WTC11 (cell line): ENCODE measurements at regions not wholly inside any gene's neighbourhood (a gene's known extent, or its start where the extent isn't known, plus 50 kb on each side); places are given as distances from the start of the nearest gene placed in this dataset.

Experiments
- CBFB ChIP-seq: sonication (generic); formaldehyde crosslinking; IDR thresholded peaks from 2 replicates; pipeline ENCODE4 v1.8.1; 2022; ENCODE audit warnings: mild to moderate bottlenecking, low read depth, missing genetic modification reagents
- CREB1 ChIP-seq: sonication (generic); formaldehyde crosslinking; IDR thresholded peaks from 2 replicates; pipeline ENCODE4 v1.8.0; 2023; ENCODE audit warnings: mild to moderate bottlenecking, missing genetic modification reagents
- FOXJ3 ChIP-seq: sonication (generic); formaldehyde crosslinking; IDR thresholded peaks from 2 replicates; pipeline ENCODE4 v1.9.0; 2021; ENCODE audit warnings: missing genetic modification reagents, mild to moderate bottlenecking, borderline replicate concordance
- FOXP1 ChIP-seq: sonication (generic); formaldehyde crosslinking; IDR thresholded peaks from 2 replicates; pipeline ENCODE4 v1.8.0; 2022; ENCODE audit warnings: missing genetic modification reagents, mild to moderate bottlenecking, moderate library complexity, borderline replicate concordance
- MYBL2 ChIP-seq: sonication (generic); formaldehyde crosslinking; IDR thresholded peaks from 2 replicates; pipeline ENCODE4 v1.8.1; 2023; ENCODE audit warnings: mild to moderate bottlenecking, moderate library complexity, missing genetic modification reagents
- NFYB ChIP-seq: sonication (generic); formaldehyde crosslinking; conservative IDR thresholded peaks from 2 replicates; pipeline ENCODE4 v1.8.0; 2022; ENCODE audit warnings: low read depth, missing genetic modification reagents
- SP1 ChIP-seq: sonication (generic); formaldehyde crosslinking; conservative IDR thresholded peaks from 2 replicates; pipeline ENCODE4 v1.8.1; 2022; ENCODE audit warnings: missing genetic modification reagents
- TEAD4 ChIP-seq: sonication (generic); formaldehyde crosslinking; IDR thresholded peaks from 2 replicates; pipeline ENCODE4 v1.8.0; 2022; ENCODE audit warnings: mild to moderate bottlenecking, missing genetic modification reagents
- ZBTB21 ChIP-seq: sonication (generic); formaldehyde crosslinking; IDR thresholded peaks from 2 replicates; pipeline ENCODE4 v1.8.1; 2023; ENCODE audit warnings: mild to moderate bottlenecking, missing genetic modification reagents, borderline replicate concordance
- TF ChIP-seq, protein P1 (sequence below): fragments of 200-600 bp; IDR thresholded peaks from 2 replicates; pipeline ENCODE4 v1.8.0; 2022; ENCODE audit warnings: antibody characterized with exemption
- TF ChIP-seq, protein P2 (sequence below): sonication (generic); formaldehyde crosslinking; IDR thresholded peaks from 2 replicates; pipeline ENCODE4 v1.8.1; 2023; ENCODE audit warnings: mild to moderate bottlenecking, missing genetic modification reagents
- TF ChIP-seq, protein P3 (sequence below): sonication (generic); formaldehyde crosslinking; IDR thresholded peaks from 2 replicates; pipeline ENCODE4 v1.8.1; 2023; ENCODE audit warnings: mild to moderate bottlenecking, missing genetic modification reagents, borderline replicate concordance
- TF ChIP-seq, protein P4 (sequence below): sonication (generic); formaldehyde crosslinking; IDR thresholded peaks from 2 replicates; pipeline ENCODE4 v1.8.1; 2022; ENCODE audit warnings: low read depth, mild to moderate bottlenecking, moderate library complexity, missing genetic modification reagents, borderline replicate concordance
- TF ChIP-seq, protein P5 (sequence below): sonication (generic); formaldehyde crosslinking; IDR thresholded peaks from 2 replicates; pipeline ENCODE4 v1.8.0; 2023; ENCODE audit warnings: missing genetic modification reagents, mild to moderate bottlenecking, borderline replicate concordance

- TF ChIP-seq CREB1 (CRISPR knock-in tag), result no peak
- TF ChIP-seq, protein P1, sequence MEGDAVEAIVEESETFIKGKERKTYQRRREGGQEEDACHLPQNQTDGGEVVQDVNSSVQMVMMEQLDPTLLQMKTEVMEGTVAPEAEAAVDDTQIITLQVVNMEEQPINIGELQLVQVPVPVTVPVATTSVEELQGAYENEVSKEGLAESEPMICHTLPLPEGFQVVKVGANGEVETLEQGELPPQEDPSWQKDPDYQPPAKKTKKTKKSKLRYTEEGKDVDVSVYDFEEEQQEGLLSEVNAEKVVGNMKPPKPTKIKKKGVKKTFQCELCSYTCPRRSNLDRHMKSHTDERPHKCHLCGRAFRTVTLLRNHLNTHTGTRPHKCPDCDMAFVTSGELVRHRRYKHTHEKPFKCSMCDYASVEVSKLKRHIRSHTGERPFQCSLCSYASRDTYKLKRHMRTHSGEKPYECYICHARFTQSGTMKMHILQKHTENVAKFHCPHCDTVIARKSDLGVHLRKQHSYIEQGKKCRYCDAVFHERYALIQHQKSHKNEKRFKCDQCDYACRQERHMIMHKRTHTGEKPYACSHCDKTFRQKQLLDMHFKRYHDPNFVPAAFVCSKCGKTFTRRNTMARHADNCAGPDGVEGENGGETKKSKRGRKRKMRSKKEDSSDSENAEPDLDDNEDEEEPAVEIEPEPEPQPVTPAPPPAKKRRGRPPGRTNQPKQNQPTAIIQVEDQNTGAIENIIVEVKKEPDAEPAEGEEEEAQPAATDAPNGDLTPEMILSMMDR, result no peak
- no peak for TF ChIP-seq NFYB (CRISPR knock-in tag)
- TF ChIP-seq, protein P2, sequence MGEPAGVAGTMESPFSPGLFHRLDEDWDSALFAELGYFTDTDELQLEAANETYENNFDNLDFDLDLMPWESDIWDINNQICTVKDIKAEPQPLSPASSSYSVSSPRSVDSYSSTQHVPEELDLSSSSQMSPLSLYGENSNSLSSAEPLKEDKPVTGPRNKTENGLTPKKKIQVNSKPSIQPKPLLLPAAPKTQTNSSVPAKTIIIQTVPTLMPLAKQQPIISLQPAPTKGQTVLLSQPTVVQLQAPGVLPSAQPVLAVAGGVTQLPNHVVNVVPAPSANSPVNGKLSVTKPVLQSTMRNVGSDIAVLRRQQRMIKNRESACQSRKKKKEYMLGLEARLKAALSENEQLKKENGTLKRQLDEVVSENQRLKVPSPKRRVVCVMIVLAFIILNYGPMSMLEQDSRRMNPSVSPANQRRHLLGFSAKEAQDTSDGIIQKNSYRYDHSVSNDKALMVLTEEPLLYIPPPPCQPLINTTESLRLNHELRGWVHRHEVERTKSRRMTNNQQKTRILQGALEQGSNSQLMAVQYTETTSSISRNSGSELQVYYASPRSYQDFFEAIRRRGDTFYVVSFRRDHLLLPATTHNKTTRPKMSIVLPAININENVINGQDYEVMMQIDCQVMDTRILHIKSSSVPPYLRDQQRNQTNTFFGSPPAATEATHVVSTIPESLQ (CRISPR knock-in tag), result no peak
- no peak for TF ChIP-seq MYBL2 (CRISPR knock-in tag)
- no peak for TF ChIP-seq CBFB (CRISPR knock-in tag)
- TF ChIP-seq TEAD4 (CRISPR knock-in tag), result no peak
- TF ChIP-seq, protein P3, sequence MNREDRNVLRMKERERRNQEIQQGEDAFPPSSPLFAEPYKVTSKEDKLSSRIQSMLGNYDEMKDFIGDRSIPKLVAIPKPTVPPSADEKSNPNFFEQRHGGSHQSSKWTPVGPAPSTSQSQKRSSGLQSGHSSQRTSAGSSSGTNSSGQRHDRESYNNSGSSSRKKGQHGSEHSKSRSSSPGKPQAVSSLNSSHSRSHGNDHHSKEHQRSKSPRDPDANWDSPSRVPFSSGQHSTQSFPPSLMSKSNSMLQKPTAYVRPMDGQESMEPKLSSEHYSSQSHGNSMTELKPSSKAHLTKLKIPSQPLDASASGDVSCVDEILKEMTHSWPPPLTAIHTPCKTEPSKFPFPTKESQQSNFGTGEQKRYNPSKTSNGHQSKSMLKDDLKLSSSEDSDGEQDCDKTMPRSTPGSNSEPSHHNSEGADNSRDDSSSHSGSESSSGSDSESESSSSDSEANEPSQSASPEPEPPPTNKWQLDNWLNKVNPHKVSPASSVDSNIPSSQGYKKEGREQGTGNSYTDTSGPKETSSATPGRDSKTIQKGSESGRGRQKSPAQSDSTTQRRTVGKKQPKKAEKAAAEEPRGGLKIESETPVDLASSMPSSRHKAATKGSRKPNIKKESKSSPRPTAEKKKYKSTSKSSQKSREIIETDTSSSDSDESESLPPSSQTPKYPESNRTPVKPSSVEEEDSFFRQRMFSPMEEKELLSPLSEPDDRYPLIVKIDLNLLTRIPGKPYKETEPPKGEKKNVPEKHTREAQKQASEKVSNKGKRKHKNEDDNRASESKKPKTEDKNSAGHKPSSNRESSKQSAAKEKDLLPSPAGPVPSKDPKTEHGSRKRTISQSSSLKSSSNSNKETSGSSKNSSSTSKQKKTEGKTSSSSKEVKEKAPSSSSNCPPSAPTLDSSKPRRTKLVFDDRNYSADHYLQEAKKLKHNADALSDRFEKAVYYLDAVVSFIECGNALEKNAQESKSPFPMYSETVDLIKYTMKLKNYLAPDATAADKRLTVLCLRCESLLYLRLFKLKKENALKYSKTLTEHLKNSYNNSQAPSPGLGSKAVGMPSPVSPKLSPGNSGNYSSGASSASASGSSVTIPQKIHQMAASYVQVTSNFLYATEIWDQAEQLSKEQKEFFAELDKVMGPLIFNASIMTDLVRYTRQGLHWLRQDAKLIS (CRISPR knock-in tag), result no peak
- TF ChIP-seq SP1 (CRISPR knock-in tag), result no peak
- TF ChIP-seq ZBTB21, result no peak
- TF ChIP-seq, protein P4, sequence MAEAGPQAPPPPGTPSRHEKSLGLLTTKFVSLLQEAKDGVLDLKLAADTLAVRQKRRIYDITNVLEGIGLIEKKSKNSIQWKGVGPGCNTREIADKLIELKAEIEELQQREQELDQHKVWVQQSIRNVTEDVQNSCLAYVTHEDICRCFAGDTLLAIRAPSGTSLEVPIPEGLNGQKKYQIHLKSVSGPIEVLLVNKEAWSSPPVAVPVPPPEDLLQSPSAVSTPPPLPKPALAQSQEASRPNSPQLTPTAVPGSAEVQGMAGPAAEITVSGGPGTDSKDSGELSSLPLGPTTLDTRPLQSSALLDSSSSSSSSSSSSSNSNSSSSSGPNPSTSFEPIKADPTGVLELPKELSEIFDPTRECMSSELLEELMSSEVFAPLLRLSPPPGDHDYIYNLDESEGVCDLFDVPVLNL (CRISPR knock-in tag), result no peak
- no peak for TF ChIP-seq FOXJ3
- TF ChIP-seq, protein P5, sequence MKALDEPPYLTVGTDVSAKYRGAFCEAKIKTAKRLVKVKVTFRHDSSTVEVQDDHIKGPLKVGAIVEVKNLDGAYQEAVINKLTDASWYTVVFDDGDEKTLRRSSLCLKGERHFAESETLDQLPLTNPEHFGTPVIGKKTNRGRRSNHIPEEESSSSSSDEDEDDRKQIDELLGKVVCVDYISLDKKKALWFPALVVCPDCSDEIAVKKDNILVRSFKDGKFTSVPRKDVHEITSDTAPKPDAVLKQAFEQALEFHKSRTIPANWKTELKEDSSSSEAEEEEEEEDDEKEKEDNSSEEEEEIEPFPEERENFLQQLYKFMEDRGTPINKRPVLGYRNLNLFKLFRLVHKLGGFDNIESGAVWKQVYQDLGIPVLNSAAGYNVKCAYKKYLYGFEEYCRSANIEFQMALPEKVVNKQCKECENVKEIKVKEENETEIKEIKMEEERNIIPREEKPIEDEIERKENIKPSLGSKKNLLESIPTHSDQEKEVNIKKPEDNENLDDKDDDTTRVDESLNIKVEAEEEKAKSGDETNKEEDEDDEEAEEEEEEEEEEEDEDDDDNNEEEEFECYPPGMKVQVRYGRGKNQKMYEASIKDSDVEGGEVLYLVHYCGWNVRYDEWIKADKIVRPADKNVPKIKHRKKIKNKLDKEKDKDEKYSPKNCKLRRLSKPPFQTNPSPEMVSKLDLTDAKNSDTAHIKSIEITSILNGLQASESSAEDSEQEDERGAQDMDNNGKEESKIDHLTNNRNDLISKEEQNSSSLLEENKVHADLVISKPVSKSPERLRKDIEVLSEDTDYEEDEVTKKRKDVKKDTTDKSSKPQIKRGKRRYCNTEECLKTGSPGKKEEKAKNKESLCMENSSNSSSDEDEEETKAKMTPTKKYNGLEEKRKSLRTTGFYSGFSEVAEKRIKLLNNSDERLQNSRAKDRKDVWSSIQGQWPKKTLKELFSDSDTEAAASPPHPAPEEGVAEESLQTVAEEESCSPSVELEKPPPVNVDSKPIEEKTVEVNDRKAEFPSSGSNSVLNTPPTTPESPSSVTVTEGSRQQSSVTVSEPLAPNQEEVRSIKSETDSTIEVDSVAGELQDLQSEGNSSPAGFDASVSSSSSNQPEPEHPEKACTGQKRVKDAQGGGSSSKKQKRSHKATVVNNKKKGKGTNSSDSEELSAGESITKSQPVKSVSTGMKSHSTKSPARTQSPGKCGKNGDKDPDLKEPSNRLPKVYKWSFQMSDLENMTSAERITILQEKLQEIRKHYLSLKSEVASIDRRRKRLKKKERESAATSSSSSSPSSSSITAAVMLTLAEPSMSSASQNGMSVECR (CRISPR knock-in tag), result no peak
- TF ChIP-seq FOXP1 (CRISPR knock-in tag), result no peak
These were observed 609.8 kb downstream of the IRX1 start for GRCh38 chr5:4205398-4205797.
